GM21825 (cell line): ENCODE measurements at regions not wholly inside any gene's neighbourhood (a gene's known extent, or its start where the extent isn't known, plus 50 kb on each side); places are given as distances from the start of the nearest gene placed in this dataset.

Experiments used
- ATAC-seq: cut with Tn5 transposase; IDR thresholded peaks from one replicate; pipeline ENCODE4 v1.9.1; 2021; ENCODE audit warnings: mild to moderate bottlenecking, moderate library complexity; ENCODE audit not compliant: unreplicated experiment

GRCh38 chr21:16530656-16531055 lies 800.9 kb downstream of the USP25 start:
- no peak for ATAC-seq

DNA sequence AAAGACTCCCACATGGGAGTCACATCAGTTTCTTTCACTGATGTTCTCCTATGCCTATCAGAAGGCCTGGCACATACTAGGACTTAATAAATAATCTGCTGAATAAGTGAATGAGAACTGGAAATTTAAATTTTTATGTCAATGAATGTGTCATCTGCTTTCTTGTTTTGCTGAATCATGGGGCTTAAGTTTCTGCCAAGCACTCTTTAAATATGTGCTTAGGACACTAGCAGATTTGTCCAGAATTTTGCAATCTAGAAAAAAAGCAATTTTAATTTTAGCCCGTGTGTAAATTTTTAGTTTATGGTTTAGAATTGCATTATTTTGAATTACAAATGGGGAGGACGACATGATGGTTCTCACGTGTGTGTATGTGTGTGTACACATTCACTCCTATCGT lies 803.1 kb downstream of the USP25 start:
- no peak for ATAC-seq

GRCh38 chr21:16533692-16534407 lies 804.1 kb downstream of the USP25 start:
- no peak for ATAC-seq

GRCh38 chr21:16534408-16535101 lies 804.8 kb downstream of the USP25 start:
- ATAC-seq = no peak

DNA sequence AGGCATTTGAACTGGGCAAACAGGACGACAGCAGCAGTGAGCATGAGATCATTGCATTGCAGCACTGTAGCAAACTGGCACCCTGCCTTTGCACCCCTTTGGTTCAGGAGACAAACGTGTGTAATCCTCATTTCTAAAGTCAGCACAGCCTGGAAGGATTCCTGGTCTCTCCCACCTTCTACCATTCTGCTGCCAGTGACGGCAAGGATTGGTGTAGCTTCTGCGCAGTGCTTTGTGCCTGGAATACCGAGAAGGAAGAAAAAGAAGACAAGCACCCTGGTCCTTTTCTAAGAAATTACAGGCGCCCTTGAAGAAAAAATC lies 805.3 kb downstream of the USP25 start:
- no peak for ATAC-seq

GRCh38 chr21:16535626-16536025 lies 805.8 kb downstream of the USP25 start:
- ATAC-seq = no peak

DNA sequence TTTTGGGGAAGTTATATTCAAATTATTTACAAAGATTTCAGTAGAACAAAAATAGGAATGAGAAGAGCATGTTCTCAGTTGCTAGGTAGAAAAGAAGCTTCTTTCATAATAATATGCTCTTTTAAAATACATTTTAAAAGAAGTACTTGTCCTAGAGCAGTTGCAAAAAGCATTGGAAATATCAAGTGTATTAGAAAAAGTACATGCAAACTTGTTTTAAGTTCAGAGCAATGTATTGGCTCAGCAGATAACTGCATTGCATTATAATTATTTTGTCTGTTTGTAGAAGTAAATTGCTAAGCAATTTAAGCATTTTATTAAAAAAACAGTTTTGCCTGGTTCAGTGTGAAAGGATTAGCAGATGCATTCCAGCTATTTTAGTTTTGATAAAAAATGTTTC lies 806.4 kb downstream of the USP25 start:
- ATAC-seq = no peak

DNA sequence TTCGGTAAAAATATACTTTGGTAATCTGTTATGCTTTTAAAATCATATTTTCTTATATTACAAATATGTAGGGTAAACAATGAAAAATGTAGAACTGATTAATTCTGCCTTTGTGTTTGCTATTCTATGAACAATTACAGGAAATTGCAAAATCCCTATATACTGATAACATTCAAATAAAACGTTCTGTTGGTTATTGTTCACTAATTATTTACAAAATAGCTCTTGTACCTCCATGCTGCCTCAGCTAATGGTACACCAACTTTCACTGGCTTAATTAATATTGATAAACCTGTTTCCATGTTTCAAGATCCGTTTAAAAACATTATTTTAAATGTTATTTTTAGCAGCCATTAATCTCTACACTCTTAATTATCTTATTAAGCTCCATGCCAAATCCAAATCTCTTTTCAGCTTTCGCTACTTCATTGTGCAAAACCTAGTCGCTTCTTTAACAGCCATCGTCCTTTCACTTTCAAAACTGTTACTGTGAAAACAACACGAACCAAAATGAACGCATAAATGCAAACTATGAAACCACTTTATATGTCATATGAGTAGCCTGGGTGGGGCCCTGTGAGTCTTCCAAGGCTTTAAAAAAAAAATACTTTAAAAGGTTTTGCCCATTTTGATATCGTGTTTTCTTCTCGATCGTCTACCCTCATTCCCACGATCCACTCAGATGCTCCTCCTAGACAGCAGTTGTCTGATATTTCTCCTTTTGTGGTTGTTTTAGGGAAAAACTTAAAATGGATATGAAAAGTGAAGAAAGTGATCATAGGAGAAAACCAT lies 807.1 kb downstream of the USP25 start:
- ATAC-seq = no peak

GRCh38 chr21:16537501-16537900 lies 807.7 kb downstream of the USP25 start:
- no peak for ATAC-seq

DNA sequence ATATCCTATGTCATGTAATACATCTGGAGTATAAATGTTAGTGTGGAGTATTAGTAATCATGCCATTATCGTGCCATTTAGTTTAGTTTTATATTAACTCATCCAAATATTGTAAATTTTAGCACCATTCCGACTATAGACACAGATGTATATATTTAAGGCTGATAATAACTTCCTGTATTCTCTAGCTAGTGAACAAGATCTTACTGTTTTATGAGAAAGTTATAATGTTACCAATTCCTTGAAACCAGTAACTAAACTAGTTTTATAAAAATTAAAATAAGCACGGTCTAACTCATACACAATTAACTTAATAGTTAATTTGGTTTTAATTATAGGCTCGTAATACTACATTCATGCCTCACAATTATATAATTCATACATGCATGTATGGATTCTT lies 808.6 kb downstream of the USP25 start:
- ATAC-seq = no peak

DNA sequence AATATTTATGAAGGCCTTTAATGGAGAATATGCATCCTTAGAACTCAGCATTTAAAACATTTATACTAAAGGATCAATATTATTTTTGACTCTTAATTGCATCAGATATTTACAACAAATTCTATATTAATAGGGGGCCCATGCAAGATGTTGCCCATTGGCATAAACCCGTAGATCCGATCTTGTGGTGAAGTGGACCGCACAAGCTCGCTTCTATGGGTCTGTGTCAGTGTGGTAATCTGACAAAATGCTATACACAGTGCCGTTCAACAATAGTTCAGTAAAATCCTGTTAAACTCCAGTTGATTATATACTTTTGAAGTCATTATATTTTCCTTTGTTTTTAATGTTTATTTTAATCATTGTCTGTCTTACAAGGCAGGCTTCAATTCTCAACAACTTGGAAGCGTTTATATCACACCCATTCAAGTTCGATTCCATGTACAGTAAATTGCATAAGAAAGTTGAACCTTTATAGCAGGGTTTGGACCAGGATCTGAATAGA lies 809.2 kb downstream of the USP25 start:
- ATAC-seq = no peak

DNA sequence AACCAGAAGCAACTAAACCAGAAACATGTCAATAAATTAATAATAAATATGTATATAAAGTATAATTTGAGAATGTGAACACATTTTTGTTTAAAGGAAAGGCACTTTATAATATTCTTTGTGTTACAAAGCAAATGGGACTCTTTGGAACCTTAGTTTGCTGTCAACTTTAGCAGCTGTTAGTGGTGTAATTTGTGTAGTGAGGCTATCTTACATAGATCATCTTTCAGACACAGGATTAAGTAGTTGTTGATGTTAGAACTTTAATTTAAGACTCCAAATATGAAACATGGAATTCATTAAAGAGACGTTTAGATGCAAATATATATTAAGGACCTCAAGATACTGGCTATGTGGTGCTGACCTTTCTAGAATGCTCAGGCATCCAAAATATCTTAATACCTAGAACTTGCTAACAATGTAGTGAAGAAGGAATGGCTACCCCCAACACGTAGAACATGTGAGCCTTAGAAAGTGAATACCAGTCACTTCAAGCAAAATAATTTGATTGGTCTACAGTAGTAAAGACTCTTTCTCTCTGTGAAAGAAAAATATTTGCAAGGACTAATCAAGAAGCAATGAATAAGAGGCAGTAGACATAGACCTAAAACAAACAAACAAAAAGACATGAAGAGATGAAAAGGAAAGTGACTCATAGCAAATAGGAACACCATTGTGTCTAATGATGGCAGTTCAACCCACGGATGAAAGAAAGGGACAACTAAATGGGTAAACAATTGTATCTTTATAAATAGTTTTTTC lies 811.4 kb downstream of the USP25 start:
- no peak for ATAC-seq

GRCh38 chr21:16550118-16550517 lies 820.3 kb downstream of the USP25 start:
- ATAC-seq = no peak

- no peak for ATAC-seq
Observed at GRCh38 chr21:16550917-16551741, 821.3 kb downstream of the USP25 start.

- ATAC-seq = no peak
Observed at GRCh38 chr21:16552880-16553279, 823.1 kb downstream of the USP25 start.

DNA sequence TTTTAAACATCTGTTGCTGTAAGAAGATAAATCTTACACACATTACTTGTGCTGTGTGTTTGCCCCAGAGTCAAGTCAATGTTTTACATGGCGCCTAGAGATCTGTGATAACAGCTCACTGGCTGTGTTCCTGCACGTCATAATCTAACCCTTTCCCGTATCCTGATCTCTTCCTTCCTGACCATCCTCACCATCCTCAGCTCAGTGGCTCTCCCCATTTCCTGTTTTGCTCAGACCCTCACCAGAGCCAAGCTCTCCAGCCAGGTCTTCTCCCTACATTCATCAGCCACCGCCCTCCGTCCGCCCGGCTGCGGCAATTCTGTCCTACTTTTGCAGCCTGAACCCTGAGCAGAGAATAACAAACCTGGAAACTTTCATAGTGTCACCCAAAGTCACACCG lies 824.7 kb downstream of the USP25 start:
- no peak for ATAC-seq

- no peak for ATAC-seq
Observed at GRCh38 chr21:16563116-16563515, 833.3 kb downstream of the USP25 start.

DNA sequence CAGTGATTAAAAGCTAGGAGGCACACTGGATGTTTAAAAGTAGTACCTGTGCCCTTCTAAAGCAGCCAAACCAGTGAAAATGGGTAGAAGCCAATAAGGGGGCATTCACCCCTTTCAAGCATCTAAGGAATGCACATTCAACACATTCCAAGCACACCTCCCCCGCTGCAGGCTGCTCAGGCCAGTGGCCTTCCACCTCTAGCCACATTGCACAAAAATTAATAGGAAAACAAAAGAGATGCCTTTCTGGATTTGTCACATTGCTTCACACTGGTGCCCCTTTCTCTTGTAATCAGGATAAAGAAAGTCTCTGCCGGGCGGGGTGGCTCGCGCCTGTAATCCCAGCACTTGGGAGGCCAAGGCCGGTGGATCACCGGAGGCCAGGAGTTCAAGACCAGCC lies 834.0 kb downstream of the USP25 start:
- ATAC-seq = no peak

DNA sequence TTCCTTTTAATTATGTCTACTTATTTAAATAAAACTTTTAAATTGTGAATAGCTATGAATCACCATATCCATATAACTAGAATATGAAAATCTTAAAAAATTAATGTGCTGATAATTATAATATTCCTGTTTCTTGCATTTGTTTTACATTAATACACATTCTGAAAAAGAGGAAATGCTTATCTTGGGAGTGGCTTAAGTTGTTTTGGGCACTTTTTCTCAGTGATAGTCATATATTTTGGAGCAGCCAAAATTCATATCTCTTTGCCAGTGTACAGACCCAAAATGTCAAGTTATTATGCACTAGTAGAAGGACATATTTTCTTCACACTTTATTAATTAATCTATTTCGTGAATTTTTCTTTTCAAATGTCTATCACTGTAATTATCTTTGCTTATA lies 838.5 kb downstream of the USP25 start:
- no peak for ATAC-seq

- no peak for ATAC-seq
Observed at GRCh38 chr21:16568661-16569060, 838.9 kb downstream of the USP25 start.
